Esophagus muscularis mucosa (tissue), 4 donors: ENCODE measurements at regions not wholly inside any gene's neighbourhood (a gene's known extent, or its start where the extent isn't known, plus 50 kb on each side); places are given as distances from the start of the nearest gene placed in this dataset.

Experiments
- DNase-seq: peaks from one replicate; pipeline ENCODE4 v3.0.0-alpha.2; 2017; ENCODE audit errors: extremely low spot score
- H3K27ac ChIP-seq, 4 donors: fragments of 200-600 bp; sonication (generic); replicated peaks in 1 of 4; 1 replicate in 3 of 4; 2 replicates in 1 of 4; pipeline ENCODE4 v1.5.1; 2016 to 2019; ENCODE audit warnings: mild to moderate bottlenecking in 1 of 4
- H3K27me3 ChIP-seq, 4 donors: fragments of 200-600 bp; sonication (generic); one replicate each; pipeline versions ENCODE4 v1.5.1 to v1.6.0; 2016 to 2019
- H3K36me3 ChIP-seq, 4 donors: fragments of 200-600 bp; sonication (generic); one replicate each; pipeline ENCODE4 v1.5.1; 2016 to 2019
- H3K4me1 ChIP-seq, 4 donors: fragments of 200-600 bp; sonication (generic); one replicate each; pipeline ENCODE4 v1.5.1; 2016 to 2019
- H3K4me3 ChIP-seq, 4 donors: fragments of 200-600 bp; sonication (generic); 1 replicate in 2 of 4; 2 replicates in 2 of 4; pipeline ENCODE4 v1.5.1; 2016 to 2019; ENCODE audit warnings: mild to moderate bottlenecking in 4 of 4, moderate library complexity in 1 of 4
- H3K9me3 ChIP-seq, 4 donors: fragments of 200-600 bp; sonication (generic); 1 replicate in 3 of 4; 2 replicates in 1 of 4; pipeline ENCODE4 v1.5.1; 2016 to 2019
- EP300 ChIP-seq: sonication (generic); formaldehyde crosslinking; IDR thresholded peaks from one replicate; pipeline ENCODE4 v1.6.1; 2017; ENCODE audit warnings: antibody characterized with exemption
- POLR2A ChIP-seq: fragments of 450-650 bp; IDR thresholded peaks from one replicate; pipeline ENCODE4 v1.6.1; 2017; ENCODE audit warnings: antibody characterized with exemption, moderate library complexity, mild to moderate bottlenecking, low read depth
- POLR2AphosphoS5 ChIP-seq, 2 donors: sonication (generic); formaldehyde crosslinking; IDR thresholded peaks; one replicate each; pipeline ENCODE4 v1.6.1; 2017; ENCODE audit warnings: antibody characterized with exemption in 2 of 2
- WGBS: methylation state at CpG from one replicate; pipeline ENCODE4 v1.1.5; 2018; 5-methylcytosine and 5-hydroxymethylcytosine counted together
- intact Hi-C: fragments of 100-400 bp; cut with DNase I; formaldehyde crosslinking; loops from one replicate; pipeline ENCODE4 v1.15.1; 2023
- TF ChIP-seq, protein P1 (sequence below), 3 experiments: fragments of 200-600 bp in 2 of 3; fragments of 450-650 bp in 1 of 3; sonication (generic) in 2 of 3; IDR thresholded peaks; one replicate each; pipeline ENCODE4 v1.5.1; 2017 to 2019; ENCODE audit warnings: antibody characterized with exemption in 3 of 3, mild to moderate bottlenecking in 2 of 3, moderate library complexity in 1 of 3

DNA sequence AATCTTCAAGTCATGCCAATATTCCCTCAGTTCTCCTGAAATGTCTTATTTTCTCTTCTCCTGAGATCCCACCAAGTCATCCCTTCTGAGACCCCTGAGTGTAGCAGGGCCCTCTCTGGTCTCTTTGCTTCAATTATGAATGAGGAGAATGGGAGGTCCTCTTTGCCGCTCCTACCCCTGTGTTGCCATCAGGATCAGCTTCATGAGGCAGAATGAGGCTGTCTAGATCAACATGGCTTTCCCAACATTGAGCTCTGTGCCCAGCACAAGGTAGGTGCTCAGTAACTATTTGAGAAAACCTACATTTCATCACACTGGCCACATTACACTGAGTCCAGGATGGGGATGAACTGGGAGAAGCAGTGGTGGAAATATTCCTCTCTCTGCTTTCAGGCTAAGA is 107.2 kb downstream of the ZNF280B start:
- peak; percentile 62 for DNase-seq
- Histone ChIP-seq H3K4me3 (no peak overlapping the region), H3K9me3 (no peaks in the 10 kb centered on the region), H3K27me3 (peaks cover 0 to 41% (median 0%) of the 10 kb centered on the region in 4 donors), H3K4me1 (peaks cover 0 to 9% (median 4%) of the 10 kb centered on the region in 4 donors), H3K36me3 (no peaks in the 10 kb centered on the region), H3K27ac (no peak overlapping the region)
- no peak for TF ChIP-seq POLR2AphosphoS5 (IDR thresholded peaks at IDR 0.05)
- TF ChIP-seq EP300: no peak
- TF ChIP-seq, protein P1, sequence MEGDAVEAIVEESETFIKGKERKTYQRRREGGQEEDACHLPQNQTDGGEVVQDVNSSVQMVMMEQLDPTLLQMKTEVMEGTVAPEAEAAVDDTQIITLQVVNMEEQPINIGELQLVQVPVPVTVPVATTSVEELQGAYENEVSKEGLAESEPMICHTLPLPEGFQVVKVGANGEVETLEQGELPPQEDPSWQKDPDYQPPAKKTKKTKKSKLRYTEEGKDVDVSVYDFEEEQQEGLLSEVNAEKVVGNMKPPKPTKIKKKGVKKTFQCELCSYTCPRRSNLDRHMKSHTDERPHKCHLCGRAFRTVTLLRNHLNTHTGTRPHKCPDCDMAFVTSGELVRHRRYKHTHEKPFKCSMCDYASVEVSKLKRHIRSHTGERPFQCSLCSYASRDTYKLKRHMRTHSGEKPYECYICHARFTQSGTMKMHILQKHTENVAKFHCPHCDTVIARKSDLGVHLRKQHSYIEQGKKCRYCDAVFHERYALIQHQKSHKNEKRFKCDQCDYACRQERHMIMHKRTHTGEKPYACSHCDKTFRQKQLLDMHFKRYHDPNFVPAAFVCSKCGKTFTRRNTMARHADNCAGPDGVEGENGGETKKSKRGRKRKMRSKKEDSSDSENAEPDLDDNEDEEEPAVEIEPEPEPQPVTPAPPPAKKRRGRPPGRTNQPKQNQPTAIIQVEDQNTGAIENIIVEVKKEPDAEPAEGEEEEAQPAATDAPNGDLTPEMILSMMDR (IDR thresholded peaks at IDR 0.05): no peak
- no peak for TF ChIP-seq POLR2A
- WGBS: 100% methylated on average over 1 of the region's 1 CpG
- intact Hi-C loops: no loop called here

DNA sequence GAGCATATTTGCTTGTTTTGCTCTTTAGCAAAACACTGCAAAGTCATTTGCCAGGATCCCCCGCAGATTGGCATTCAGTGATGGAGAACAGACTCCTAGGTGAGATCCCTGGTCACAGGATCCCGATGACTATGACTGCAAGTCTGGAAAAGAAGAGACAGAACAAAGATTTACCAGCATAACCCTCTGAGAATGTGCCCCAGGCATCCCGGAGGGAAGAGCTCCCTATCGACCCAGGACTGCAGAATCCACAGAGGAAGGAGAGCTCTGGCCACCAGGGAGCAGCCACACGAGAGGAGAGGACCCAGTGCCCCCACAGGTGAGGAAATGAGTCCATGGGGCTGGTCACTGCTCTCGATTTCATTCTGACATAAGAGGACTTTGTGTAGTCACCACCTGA is 105.2 kb downstream of the ZNF280B start:
- TF ChIP-seq, protein P1 (IDR thresholded peaks at IDR 0.05): no peak
- no peak for TF ChIP-seq POLR2AphosphoS5 (IDR thresholded peaks at IDR 0.05)
- Histone ChIP-seq H3K4me3 (no peak overlapping the region), H3K36me3 (no peaks in the 10 kb centered on the region), H3K9me3 (no peaks in the 10 kb centered on the region), H3K27ac (no peak overlapping the region), H3K27me3 (peaks cover 0 to 24% (median 0%) of the 10 kb centered on the region in 4 donors), H3K4me1 (no peaks in the 10 kb centered on the region)
- intact Hi-C loops: no loop called here
- 72% methylated on average over 6 of the region's 6 CpGs for WGBS
- peak; percentile 85 for DNase-seq

DNA sequence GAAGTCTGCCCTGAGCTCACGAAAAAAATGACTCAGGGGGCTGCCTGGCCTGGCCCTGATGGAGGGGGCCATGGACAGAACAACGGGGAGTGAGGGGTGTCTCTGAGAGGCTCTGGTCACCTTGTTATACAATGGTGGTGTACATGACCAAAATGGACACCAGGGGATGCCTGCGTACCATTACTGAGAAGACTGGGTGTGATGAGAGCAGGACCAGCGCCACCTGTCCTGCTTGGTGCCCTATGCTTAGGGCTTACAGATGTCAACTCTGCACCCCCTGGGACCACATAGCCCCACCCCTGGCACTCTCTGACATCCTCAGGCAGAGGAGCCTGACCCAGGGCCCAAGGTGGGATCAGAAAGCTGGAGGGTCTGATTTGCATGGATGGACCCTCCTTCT is 104.8 kb downstream of the ZNF280B start:
- Histone ChIP-seq H3K36me3 (no peaks in the 10 kb centered on the region), H3K4me3 (no peak overlapping the region), H3K27me3 (peaks cover 0 to 27% (median 0%) of the 10 kb centered on the region in 4 donors), H3K27ac (no peak overlapping the region), H3K9me3 (no peaks in the 10 kb centered on the region), H3K4me1 (no peaks in the 10 kb centered on the region)
- intact Hi-C loops: no loop called here
- WGBS: 83% methylated on average over 4 of the region's 4 CpGs
- TF ChIP-seq EP300 (no peak), POLR2AphosphoS5 (IDR thresholded peaks at IDR 0.05) (no peak), POLR2A (no peak)
- TF ChIP-seq, protein P1 (IDR thresholded peaks at IDR 0.05): no peak
- DNase-seq: peak; percentile 39

DNA sequence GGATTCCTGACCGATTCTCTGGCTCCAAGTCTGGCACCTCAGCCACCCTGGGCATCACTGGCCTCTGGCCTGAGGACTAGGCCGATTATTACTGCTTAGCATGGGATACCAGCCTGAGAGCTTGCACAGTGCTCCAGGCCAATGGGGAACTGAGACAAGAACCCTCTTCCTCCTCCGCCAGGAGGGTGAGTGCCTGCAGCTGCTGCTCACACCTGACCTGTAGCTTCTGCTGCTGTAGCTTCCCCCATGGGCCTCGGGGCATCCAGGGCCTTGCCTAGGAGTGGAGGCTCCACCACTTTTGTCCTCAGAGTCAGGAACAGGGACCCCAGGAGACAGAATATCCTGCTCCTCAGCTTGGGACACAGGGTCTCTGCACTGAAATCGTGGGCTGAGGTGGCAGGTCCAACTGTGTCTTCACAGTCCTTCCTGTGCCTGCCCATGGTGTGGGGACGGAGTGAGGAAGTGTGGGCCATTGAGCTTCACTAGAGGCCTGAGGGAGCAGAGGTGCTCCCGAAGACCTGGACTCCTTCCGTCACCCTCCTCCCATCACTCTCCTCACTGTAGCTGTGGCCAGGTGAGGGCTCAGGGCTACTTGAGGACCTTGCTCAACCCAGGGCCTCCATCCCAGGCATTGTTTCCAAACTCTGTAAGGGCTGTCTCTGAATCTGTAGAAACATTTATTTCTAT is 103.8 kb downstream of the ZNF280B start:
- no peak overlapping the region for H3K4me3 ChIP-seq
- WGBS: 79% methylated on average over 3 of the region's 8 CpGs
- H3K9me3 ChIP-seq: no peaks in the 10 kb centered on the region
- no peaks in the 10 kb centered on the region for H3K36me3 ChIP-seq
- H3K27me3 ChIP-seq: peaks cover 0 to 29% (median 0%) of the 10 kb centered on the region in 4 donors
- DNase-seq: peak; percentile 91
- TF ChIP-seq EP300 (no peak), POLR2A (no peak), POLR2AphosphoS5 (IDR thresholded peaks at IDR 0.05) (no peak)
- TF ChIP-seq, protein P1 (IDR thresholded peaks at IDR 0.05): no peak
- H3K27ac ChIP-seq: no peak overlapping the region
- H3K4me1 ChIP-seq: no peaks in the 10 kb centered on the region
- intact Hi-C loops: no loop called here

DNA sequence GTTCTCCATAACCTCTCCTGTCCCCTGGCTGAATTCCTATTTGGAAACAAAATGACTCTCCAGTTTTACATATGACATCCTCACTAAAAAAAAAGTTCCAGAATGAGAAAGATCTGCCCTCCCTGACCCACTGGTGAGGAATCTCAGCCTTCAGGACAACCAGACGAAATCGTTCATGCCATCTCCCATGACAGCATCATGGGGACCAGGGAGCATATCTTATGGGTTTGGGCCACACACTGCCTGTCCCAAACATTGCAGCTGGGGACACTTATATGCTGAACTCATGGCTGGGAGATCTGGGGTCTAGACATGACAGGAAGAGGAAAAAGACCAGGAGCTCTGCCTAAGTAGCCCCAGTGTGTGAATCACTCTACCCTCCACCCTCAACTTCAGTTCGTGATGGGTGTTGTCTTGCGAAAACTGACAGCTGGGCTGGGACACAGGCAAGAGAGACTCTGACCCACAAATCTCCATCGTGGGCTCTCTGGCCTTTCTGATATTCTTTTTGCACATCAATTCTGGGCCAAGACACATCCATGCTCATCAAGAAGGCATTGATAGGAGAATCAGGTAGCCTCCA is 102.0 kb downstream of the ZNF280B start:
- Histone ChIP-seq H3K27ac (no peak overlapping the region), H3K4me1 (no peaks in the 10 kb centered on the region), H3K27me3 (peaks cover 0 to 35% (median 0%) of the 10 kb centered on the region in 4 donors), H3K36me3 (no peaks in the 10 kb centered on the region), H3K9me3 (no peaks in the 10 kb centered on the region), H3K4me3 (no peak overlapping the region)
- TF ChIP-seq EP300 (no peak), POLR2A (no peak), POLR2AphosphoS5 (IDR thresholded peaks at IDR 0.05) (no peak)
- TF ChIP-seq, protein P1 (IDR thresholded peaks at IDR 0.05): no peak
- DNase-seq: peak; percentile 74
- intact Hi-C loops: no loop called here
- WGBS: 73% methylated on average over 4 of the region's 5 CpGs
